ENCODE measurements at regions not wholly inside any gene's neighbourhood (a gene's known extent, or its start where the extent isn't known, plus 50 kb on each side); places are given as distances from the start of the nearest gene placed in this dataset.

DNA sequence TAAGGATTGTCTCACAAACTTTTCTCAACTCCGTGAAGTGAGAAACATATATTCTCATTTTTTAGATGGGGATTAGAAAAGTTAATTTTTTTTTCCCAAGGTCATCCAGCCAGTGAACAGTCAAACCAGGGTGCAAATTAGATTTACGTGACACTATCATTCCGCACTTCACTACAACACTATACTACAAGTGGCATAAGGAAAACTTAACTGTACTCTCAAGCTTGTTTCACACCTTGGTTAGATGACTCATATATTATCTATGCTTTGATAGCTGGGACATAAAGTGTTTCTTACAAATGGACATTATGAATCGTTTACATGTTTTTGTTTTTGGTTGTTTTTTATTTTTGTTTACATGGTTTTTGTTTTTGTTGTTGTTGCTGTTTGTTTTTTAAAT, 525.7 kb downstream of the PPARGC1A start:
- TF ChIP-seq, protein P1, sequence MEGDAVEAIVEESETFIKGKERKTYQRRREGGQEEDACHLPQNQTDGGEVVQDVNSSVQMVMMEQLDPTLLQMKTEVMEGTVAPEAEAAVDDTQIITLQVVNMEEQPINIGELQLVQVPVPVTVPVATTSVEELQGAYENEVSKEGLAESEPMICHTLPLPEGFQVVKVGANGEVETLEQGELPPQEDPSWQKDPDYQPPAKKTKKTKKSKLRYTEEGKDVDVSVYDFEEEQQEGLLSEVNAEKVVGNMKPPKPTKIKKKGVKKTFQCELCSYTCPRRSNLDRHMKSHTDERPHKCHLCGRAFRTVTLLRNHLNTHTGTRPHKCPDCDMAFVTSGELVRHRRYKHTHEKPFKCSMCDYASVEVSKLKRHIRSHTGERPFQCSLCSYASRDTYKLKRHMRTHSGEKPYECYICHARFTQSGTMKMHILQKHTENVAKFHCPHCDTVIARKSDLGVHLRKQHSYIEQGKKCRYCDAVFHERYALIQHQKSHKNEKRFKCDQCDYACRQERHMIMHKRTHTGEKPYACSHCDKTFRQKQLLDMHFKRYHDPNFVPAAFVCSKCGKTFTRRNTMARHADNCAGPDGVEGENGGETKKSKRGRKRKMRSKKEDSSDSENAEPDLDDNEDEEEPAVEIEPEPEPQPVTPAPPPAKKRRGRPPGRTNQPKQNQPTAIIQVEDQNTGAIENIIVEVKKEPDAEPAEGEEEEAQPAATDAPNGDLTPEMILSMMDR (conservative IDR thresholded peaks at IDR 0.05; ENCODE audit: low read depth, low read length), result no peak
- TF ChIP-seq EZH2 (IDR thresholded peaks at IDR 0.05; ENCODE audit: low read length, unreplicated experiment) (no peak), EZH2phosphoT487 (IDR thresholded peaks at IDR 0.05; ENCODE audit: borderline replicate concordance, low read length) (no peak)

Data from PC-3 (cell line).